Stimulated activated CD4-positive, alpha-beta T cell treated with anti-CD3 and anti-CD28 coated beads, Interleukin-4, amount 100 ng/mL, for 24 hours (primary cell): ENCODE measurements at regions not wholly inside any gene's neighbourhood (a gene's known extent, or its start where the extent isn't known, plus 50 kb on each side); places are given as distances from the start of the nearest gene placed in this dataset.
"Not testable (repeated sequence)": the region's sequence is repeated elsewhere in the genome, so short reads cannot be mapped to it uniquely, and the experiment has no call there.

ENCODE experiments used
- DNase-seq: peaks from one replicate; pipeline ENCODE4 v3.0.0-alpha.2; 2020

- no peak for DNase-seq
These were observed 53.5 kb downstream of the XCL2 start for GRCh38 chr1:168490306-168490705.

- no peak for DNase-seq
These were observed 55.7 kb downstream of the XCL2 start for GRCh38 chr1:168488138-168488537.

- DNase-seq = not testable (repeated sequence)
These were observed 57.0 kb downstream of the XCL2 start for GRCh38 chr1:168486820-168487219.

- no peak for DNase-seq
These were observed 58.7 kb downstream of the XCL2 start for GRCh38 chr1:168485048-168485447.

GRCh38 chr1:168484083-168484482 lies 59.7 kb downstream of the XCL2 start:
- no peak for DNase-seq

GRCh38 chr1:168483539-168483938 lies 60.3 kb downstream of the XCL2 start:
- DNase-seq = no peak

- no peak for DNase-seq
These were observed 61.7 kb downstream of the XCL2 start for GRCh38 chr1:168482106-168482505.

GRCh38 chr1:168481586-168481985 lies 62.2 kb downstream of the XCL2 start:
- no peak for DNase-seq

- DNase-seq = no peak
These were observed 62.8 kb downstream of the XCL2 start for GRCh38 chr1:168480997-168481396.

GRCh38 chr1:168477792-168478191 lies 66.0 kb downstream of the XCL2 start:
- DNase-seq = no peak

- DNase-seq = no peak
These were observed 67.0 kb downstream of the XCL2 start for GRCh38 chr1:168476588-168477385.

GRCh38 chr1:168474322-168474721 lies 69.5 kb downstream of the XCL2 start:
- no peak for DNase-seq

GRCh38 chr1:168473126-168473525 lies 70.7 kb downstream of the XCL2 start:
- no peak for DNase-seq

- no peak for DNase-seq
These were observed 71.6 kb downstream of the XCL2 start for GRCh38 chr1:168472223-168472622.

GRCh38 chr1:168470901-168471431 lies 72.8 kb downstream of the XCL2 start:
- no peak for DNase-seq

- peak; percentile 36 for DNase-seq
These were observed 74.1 kb downstream of the XCL2 start for GRCh38 chr1:168469690-168470089.

GRCh38 chr1:168468822-168469221 lies 75.0 kb downstream of the XCL2 start:
- DNase-seq = no peak

- no peak for DNase-seq
These were observed 75.6 kb downstream of the XCL2 start for GRCh38 chr1:168468042-168468809.

- no peak for DNase-seq
These were observed 76.3 kb downstream of the XCL2 start for GRCh38 chr1:168467452-168467851.

- no peak for DNase-seq
These were observed 77.1 kb downstream of the XCL2 start for GRCh38 chr1:168466714-168467131.

GRCh38 chr1:168466092-168466713 lies 77.6 kb downstream of the XCL2 start:
- peak; percentile 59 for DNase-seq

- not testable (repeated sequence) for DNase-seq
These were observed 82.7 kb downstream of the XCL2 start for GRCh38 chr1:168461108-168461507.

GRCh38 chr1:168457296-168457695 lies 86.5 kb downstream of the XCL2 start:
- not testable (repeated sequence) for DNase-seq
